B cell (primary cell): ENCODE measurements at regions not wholly inside any gene's neighbourhood (a gene's known extent, or its start where the extent isn't known, plus 50 kb on each side); places are given as distances from the start of the nearest gene placed in this dataset.

Experiments
- ATAC-seq: fragments of 200-7000 bp; cut with Tn5 transposase; one replicate; pipeline ENCODE4 v1.10.0; 2021; ENCODE audit warnings: low read depth, mild to moderate bottlenecking, moderate number of reproducible peaks, moderate library complexity
- CTCF ChIA-PET: fragments of 350-600 bp; sonication (Branson Sonifier 250); formaldehyde crosslinking; loops from one replicate; lab custom pipeline; 2021; ENCODE audit warnings: antibody characterized with exemption, inconsistent platforms; lab: Charles Lee
- POLR2A ChIA-PET: fragments of 350-600 bp; sonication (Branson Sonifier 250); formaldehyde crosslinking; loops from one replicate; lab custom pipeline; 2021; ENCODE audit warnings: antibody characterized with exemption; lab: Charles Lee
- DNase-seq: peaks from one replicate; pipeline ENCODE4 v3.0.0; 2013
- H2AFZ ChIP-seq: 2 replicates; pipeline ENCODE4 v1.6.1; 2012; ENCODE audit warnings: mild to moderate bottlenecking, low read depth, low read length; ENCODE audit not compliant: insufficient read depth, poor library complexity, severe bottlenecking
- H3K27ac ChIP-seq, 2 donors: 1 replicate in 1 of 2; 2 replicates in 1 of 2; pipeline ENCODE4 v1.5.1; 2012 to 2013; ENCODE audit warnings: low read length in 2 of 2, mild to moderate bottlenecking in 2 of 2, moderate library complexity in 1 of 2
- H3K27me3 ChIP-seq, 4 experiments: fragments of 200-600 bp in 1 of 4; sonication (generic) in 1 of 4; replicated peaks in 1 of 4; 1 replicate in 2 of 4; 2 replicates in 2 of 4; pipeline versions ENCODE4 v1.6.1 to v1.7.0; 2013 to 2016; ENCODE audit warnings: low read length in 3 of 4, mild to moderate bottlenecking in 2 of 4, mixed read lengths in 1 of 4, moderate library complexity in 1 of 4; ENCODE audit not compliant: insufficient read depth in 4 of 4, control insufficient read depth in 3 of 4; ENCODE audit errors: control extremely low read depth in 1 of 4
- H3K36me3 ChIP-seq, 2 experiments: replicated peaks in 1 of 2; 1 replicate in 1 of 2; 2 replicates in 1 of 2; pipeline versions ENCODE4 v1.6.1 to v1.7.1; 2013; ENCODE audit warnings: low read length in 1 of 2; ENCODE audit not compliant: insufficient read depth in 2 of 2, control insufficient read depth in 1 of 2; ENCODE audit errors: control extremely low read depth in 1 of 2, extremely low read depth in 1 of 2
- H3K4me1 ChIP-seq, 2 donors: fragments of 200-600 bp in 1 of 2; sonication (generic) in 1 of 2; 1 replicate in 1 of 2; 2 replicates in 1 of 2; pipeline versions ENCODE4 v1.5.1 to v1.6.1; 2013 to 2017; ENCODE audit warnings: low read length in 2 of 2; ENCODE audit not compliant: control insufficient read depth in 2 of 2, insufficient read depth in 2 of 2
- H3K4me2 ChIP-seq: replicated peaks from 2 replicates; pipeline ENCODE3; 2012; ENCODE audit warnings: mild to moderate bottlenecking, low read depth, low read length; ENCODE audit not compliant: poor library complexity, severe bottlenecking
- H3K4me3 ChIP-seq, 5 experiments: fragments of 200-600 bp in 1 of 5; sonication (generic) in 1 of 5; 1 replicate in 3 of 5; 2 replicates in 2 of 5; pipeline versions ENCODE4 v1.5.1 to v1.7.0; 2011 to 2016; ENCODE audit warnings: low read length in 4 of 5, mild to moderate bottlenecking in 4 of 5, low read depth in 2 of 5, control low read depth in 1 of 5, moderate library complexity in 1 of 5; ENCODE audit not compliant: insufficient read depth in 1 of 5; ENCODE audit errors: control extremely low read depth in 1 of 5, extremely low read depth in 1 of 5
- H3K79me2 ChIP-seq: fragments of 200-600 bp; sonication (generic); one replicate; pipeline ENCODE4 v1.6.0; 2016; ENCODE audit warnings: low read length; ENCODE audit not compliant: control insufficient read depth, insufficient read depth
- H3K9ac ChIP-seq: fragments of 200-600 bp; sonication (generic); 2 replicates; pipeline ENCODE4 v1.6.1; 2017; ENCODE audit warnings: mild to moderate bottlenecking, low read length, moderate library complexity
- H3K9me3 ChIP-seq, 3 donors: one replicate each; pipeline versions ENCODE4 v1.6.1 to v1.7.1; 2013; ENCODE audit warnings: low read length in 2 of 3; ENCODE audit not compliant: control insufficient read depth in 2 of 3, insufficient read depth in 1 of 3; ENCODE audit errors: control extremely low read depth in 1 of 3
- H4K20me1 ChIP-seq: 2 replicates; pipeline ENCODE4 v1.6.0; 2012; ENCODE audit warnings: mild to moderate bottlenecking, low read length; ENCODE audit not compliant: insufficient read depth, control insufficient read depth, poor library complexity, severe bottlenecking
- H3K27ac Mint-ChIP-seq: one replicate; pipeline ENCODE4 v1.8.0; 2021; ENCODE audit warnings: mixed read lengths
- H3K27me3 Mint-ChIP-seq: one replicate; pipeline ENCODE4 v1.8.0; 2021; ENCODE audit warnings: mixed read lengths
- H3K4me1 Mint-ChIP-seq: one replicate; pipeline ENCODE4 v1.8.0; 2021; ENCODE audit warnings: mixed read lengths
- H3K4me3 Mint-ChIP-seq: one replicate; pipeline ENCODE4 v1.8.0; 2021; ENCODE audit warnings: mixed read lengths
- H3K9me3 Mint-ChIP-seq: one replicate; pipeline ENCODE4 v1.8.0; 2022; ENCODE audit warnings: mixed read lengths; ENCODE audit not compliant: insufficient read depth
- EZH2 ChIP-seq: IDR thresholded peaks from 2 replicates; pipeline ENCODE4 v1.6.1; 2012; ENCODE audit warnings: borderline replicate concordance, low read depth, mild to moderate bottlenecking, moderate library complexity, low read length; ENCODE audit not compliant: insufficient read depth, poor library complexity, severe bottlenecking
- WGBS: methylation state at CpG from one replicate; pipeline ENCODE4 v1.1.5; 2013; ENCODE audit warnings: missing lambda C conversion rate; ENCODE audit not compliant: insufficient coverage; 5-methylcytosine and 5-hydroxymethylcytosine counted together
- intact Hi-C: fragments of 100-400 bp; cut with micrococcal nuclease; formaldehyde crosslinking; loops from one replicate; pipeline ENCODE4 v1.10.0; 2022
- TF ChIP-seq, protein P1 (sequence below): fragments of 200-600 bp; IDR thresholded peaks from one replicate; pipeline ENCODE4 v1.8.0; 2022; ENCODE audit warnings: antibody characterized with exemption, mild to moderate bottlenecking

DNA sequence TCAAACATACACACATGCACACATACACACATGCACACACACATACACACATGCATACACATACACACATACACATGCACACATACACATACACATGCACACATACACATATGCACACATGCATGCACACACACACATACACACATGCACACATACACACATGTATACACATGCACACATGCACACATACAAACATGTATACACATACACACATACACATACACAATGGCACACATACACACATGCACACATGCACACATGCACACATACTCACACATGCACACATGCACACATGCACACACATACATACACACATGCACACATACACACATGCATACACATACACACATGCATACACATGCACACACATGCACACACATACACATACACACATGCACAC lies 137.2 kb downstream of the ACKR3 start:
- TF ChIP-seq, protein P1, sequence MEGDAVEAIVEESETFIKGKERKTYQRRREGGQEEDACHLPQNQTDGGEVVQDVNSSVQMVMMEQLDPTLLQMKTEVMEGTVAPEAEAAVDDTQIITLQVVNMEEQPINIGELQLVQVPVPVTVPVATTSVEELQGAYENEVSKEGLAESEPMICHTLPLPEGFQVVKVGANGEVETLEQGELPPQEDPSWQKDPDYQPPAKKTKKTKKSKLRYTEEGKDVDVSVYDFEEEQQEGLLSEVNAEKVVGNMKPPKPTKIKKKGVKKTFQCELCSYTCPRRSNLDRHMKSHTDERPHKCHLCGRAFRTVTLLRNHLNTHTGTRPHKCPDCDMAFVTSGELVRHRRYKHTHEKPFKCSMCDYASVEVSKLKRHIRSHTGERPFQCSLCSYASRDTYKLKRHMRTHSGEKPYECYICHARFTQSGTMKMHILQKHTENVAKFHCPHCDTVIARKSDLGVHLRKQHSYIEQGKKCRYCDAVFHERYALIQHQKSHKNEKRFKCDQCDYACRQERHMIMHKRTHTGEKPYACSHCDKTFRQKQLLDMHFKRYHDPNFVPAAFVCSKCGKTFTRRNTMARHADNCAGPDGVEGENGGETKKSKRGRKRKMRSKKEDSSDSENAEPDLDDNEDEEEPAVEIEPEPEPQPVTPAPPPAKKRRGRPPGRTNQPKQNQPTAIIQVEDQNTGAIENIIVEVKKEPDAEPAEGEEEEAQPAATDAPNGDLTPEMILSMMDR, result no peak
- TF ChIP-seq EZH2, result no peak
- no peaks in the 10 kb centered on the region for H3K9me3 Mint-ChIP-seq
- no peak overlapping the region for H2AFZ ChIP-seq
- H4K20me1 ChIP-seq, result no peaks in the 10 kb centered on the region
- H3K27ac Mint-ChIP-seq, result no peak overlapping the region
- ATAC-seq (no peak), DNase-seq (no peak)
- no peaks in the 10 kb centered on the region for H3K9me3 ChIP-seq
- ChIA-PET CTCF (no interaction called here), POLR2A (no interaction called here)
- no peak overlapping the region for H3K4me3 ChIP-seq
- no peaks in the 10 kb centered on the region for H3K79me2 ChIP-seq
- no peak overlapping the region for H3K9ac ChIP-seq
- H3K4me2 ChIP-seq, result no peak overlapping the region
- H3K27ac ChIP-seq, result no peak overlapping the region
- no peaks in the 10 kb centered on the region for H3K4me1 Mint-ChIP-seq
- H3K27me3 Mint-ChIP-seq, result no peaks in the 10 kb centered on the region
- H3K27me3 ChIP-seq, result no peaks in the 10 kb centered on the region
- no peaks in the 10 kb centered on the region for H3K4me1 ChIP-seq
- intact Hi-C loops, result no loop called here
- H3K4me3 Mint-ChIP-seq, result no peak overlapping the region
- H3K36me3 ChIP-seq, result no peaks in the 10 kb centered on the region

DNA sequence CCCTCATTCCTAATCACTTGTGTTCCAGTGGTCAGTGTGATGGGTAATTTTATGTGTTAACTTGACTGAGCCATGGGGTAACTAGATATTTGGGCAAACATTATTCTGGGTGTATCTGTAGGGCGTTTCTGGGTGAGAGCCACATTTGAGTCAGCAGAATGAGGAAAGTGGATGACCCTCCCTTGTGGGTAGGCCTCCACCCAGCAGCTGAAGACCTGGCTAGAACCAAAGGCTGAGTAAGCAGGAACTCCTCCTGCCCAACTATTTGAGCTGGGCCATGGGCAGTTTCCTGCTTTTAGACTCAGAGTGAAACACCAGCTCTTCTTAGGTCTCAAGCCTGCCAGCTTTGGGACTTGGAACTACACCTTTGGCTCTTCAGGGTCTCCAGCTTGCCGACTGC lies 141.8 kb downstream of the ACKR3 start:
- H4K20me1 ChIP-seq, result no peaks in the 10 kb centered on the region
- no peak overlapping the region for H3K9ac ChIP-seq
- no peaks in the 10 kb centered on the region for H3K4me1 ChIP-seq
- no peaks in the 10 kb centered on the region for H3K79me2 ChIP-seq
- DNase-seq, result no peak
- H3K27ac ChIP-seq, result no peak overlapping the region
- ChIA-PET POLR2A (no interaction called here), CTCF (no interaction called here)
- H3K4me2 ChIP-seq, result no peak overlapping the region
- H3K4me3 Mint-ChIP-seq, result no peak overlapping the region
- no peak overlapping the region for H2AFZ ChIP-seq
- H3K9me3 ChIP-seq, result no peaks in the 10 kb centered on the region
- ATAC-seq, result no peak
- intact Hi-C loops, result no loop called here
- H3K36me3 ChIP-seq, result no peaks in the 10 kb centered on the region
- peaks cover 18% of the 10 kb centered on the region for H3K27me3 Mint-ChIP-seq
- no peaks in the 10 kb centered on the region for H3K9me3 Mint-ChIP-seq
- TF ChIP-seq, protein P1, result no peak
- no peak for TF ChIP-seq EZH2
- WGBS, result 84% methylated on average over 2 of the region's 2 CpGs
- peaks cover 0 to 6% (median 1%) of the 10 kb centered on the region in 4 experiments for H3K27me3 ChIP-seq
- H3K27ac Mint-ChIP-seq, result no peak overlapping the region
- no peaks in the 10 kb centered on the region for H3K4me1 Mint-ChIP-seq
- no peak overlapping the region for H3K4me3 ChIP-seq
